ENCODE measurements at regions not wholly inside any gene's neighbourhood (a gene's known extent, or its start where the extent isn't known, plus 50 kb on each side); places are given as distances from the start of the nearest gene placed in this dataset.

DNA sequence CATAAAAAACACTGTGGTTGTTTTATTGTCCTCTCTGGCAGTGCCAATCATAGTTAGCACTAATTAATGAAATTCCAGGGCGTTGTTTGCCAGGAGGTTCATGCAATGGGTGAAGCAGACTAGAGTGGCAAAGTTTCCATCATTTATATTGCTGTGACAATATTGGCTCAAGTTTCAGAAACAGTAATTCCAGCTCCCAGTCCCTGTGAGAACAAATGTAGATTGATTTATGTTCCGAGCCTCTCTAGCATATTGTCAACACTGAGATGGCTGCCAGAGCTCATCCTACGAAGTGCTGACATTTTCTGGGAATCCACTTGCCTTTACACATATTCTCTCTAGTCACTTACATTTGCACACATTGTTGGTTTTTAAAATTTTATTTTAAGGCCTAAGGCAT lies 440.0 kb upstream of the IGFBP7 start:
- peak; percentile 12 for DNase-seq

- no peak for DNase-seq
Observed at GRCh38 chr4:57548856-57549255, 438.7 kb upstream of the IGFBP7 start.

GRCh38 chr4:57544811-57545654 lies 434.8 kb upstream of the IGFBP7 start:
- no peak for DNase-seq

DNA sequence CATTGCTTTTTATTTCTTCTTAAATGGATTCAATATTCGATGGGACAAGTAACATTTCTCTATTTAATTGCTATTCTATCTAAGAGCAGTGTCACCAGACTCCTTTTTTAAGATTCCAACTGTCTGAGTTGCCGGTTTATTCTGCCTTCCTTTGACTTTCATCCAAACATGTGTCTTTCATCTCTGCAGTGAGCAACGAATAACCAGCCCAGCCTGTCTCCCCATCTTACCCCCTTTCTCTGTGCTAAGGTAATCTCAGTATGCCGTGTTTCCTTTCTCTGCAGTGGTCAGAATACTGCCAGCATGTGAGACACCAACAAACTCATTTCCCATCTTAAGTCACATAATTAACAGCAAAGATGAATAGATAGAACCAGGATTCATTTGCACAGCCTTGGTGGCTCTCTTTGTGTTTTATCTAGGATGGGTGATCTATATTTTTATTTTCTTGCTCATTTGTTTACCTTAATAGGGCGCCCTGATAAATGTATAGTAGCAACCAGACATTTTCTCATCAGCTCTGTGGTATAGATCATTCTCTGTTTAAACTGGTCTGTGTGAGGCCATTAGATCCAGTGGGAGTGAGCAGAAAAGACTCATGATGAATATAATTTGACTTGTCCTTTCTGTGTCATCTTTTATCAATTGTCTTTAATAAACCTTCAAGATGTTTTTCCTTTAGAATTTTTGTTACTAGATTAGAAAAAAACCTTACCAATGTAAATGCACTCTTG lies 394.8 kb upstream of the IGFBP7 start:
- peak; percentile 48 for DNase-seq

DNA sequence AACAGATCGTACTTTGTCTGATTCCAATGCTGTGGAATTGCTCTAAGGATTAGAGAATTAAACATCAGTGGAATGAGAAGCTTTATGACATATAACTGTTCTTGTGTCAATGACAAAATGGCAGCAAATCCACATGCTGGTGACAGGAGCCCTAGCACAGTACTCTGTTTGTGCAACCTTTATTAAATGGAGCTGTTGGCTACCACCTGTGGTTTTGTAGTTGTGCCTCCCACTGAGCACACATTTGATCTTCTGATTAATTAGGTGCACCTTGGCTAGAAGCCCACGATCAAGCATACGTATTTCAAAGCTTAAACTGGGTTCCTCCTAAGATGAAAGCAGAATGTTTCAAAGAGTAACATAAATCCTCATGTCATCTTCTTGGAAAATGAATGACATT lies 394.0 kb upstream of the IGFBP7 start:
- DNase-seq, result peak; percentile 29

DNA sequence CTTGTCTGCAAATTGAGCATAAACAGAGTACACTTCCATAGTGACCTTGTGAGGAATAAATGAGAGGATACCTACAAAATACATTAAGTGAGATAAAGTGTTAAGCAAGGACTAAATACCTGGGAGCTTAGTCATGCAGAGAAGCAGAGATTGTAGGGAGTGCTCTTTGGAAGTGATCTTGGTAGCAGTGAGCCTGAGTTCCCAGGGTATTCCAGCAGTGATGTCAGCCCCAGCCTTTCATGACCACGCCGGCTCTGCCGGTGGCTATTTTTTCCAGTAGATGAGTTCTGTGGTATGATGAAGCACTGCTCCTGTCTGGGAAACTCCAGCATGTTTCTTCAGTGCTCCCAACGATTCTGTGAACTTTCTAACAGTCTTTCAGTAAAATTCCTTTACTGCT lies 391.5 kb upstream of the IGFBP7 start:
- DNase-seq, result peak; percentile 83

DNA sequence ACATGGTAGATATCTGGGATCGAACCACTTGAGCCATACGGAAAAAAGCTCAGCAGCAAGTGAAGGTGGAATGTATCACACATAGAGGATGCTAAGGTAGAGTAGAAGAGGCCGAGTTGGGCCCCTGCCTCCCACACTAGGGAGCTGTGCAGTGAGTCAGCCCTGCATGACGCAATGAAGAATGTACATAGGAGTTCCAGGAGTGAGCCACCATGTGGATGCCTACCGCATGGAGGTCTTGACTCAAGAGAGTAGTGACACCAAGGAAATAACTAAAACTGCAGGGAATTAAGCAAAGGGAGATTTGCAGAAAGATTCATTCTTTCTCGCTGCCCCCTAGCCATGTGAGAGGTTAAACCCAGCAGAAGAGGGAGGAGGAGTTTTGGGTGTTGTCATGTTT lies 389.6 kb upstream of the IGFBP7 start:
- no peak for DNase-seq

GRCh38 chr4:57498251-57498650 lies 388.1 kb upstream of the IGFBP7 start:
- peak; percentile 76 for DNase-seq

- no peak for DNase-seq
Observed at GRCh38 chr4:57496697-57497471, 386.7 kb upstream of the IGFBP7 start.

- no peak for DNase-seq
Observed at GRCh38 chr4:57494821-57495220, 384.6 kb upstream of the IGFBP7 start.

GRCh38 chr4:57492251-57492878 lies 382.2 kb upstream of the IGFBP7 start:
- DNase-seq, result no peak

- DNase-seq, result no peak
Observed at GRCh38 chr4:57491388-57491787, 381.2 kb upstream of the IGFBP7 start.

GRCh38 chr4:57490520-57491255 lies 380.5 kb upstream of the IGFBP7 start:
- no peak for DNase-seq

DNA sequence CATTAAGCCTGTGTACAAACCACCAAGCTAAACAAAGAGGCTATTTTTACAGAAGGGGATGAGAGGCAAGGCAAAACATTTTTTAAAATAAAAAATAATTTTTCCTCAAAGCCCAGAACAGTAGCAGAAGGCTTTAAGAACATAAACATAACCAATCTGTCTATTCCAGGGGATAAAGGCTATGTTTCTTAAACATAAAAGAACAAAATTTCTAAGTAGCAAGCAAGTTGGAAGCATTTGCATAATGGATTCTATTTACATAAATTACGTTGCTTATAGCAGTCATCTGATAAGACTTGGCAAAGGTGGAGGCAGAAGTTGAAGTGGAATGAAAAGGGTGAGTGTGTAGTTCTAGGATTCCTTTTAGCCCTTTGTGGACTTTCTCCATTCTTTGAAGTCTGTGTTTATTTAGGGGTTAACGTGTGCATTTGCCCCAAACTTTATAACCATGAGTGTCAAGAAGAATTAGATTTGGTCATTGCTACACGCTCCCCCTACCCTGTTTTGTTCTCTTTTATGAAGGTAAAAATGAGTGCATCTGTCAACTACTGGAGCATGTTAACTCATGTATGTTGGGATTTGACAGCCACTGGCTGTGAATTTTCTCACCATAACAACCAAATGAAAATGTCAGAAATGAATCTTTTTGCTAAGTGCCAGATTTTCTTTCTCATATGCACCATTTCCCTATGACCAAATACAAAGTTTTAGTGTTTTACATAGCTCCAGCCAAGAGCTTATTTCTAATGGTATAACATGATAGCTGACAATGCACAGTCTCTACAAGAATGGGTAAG lies 378.4 kb upstream of the IGFBP7 start:
- DNase-seq, result peak; percentile 35

- DNase-seq, result no peak
Observed at GRCh38 chr4:57475424-57475823, 365.2 kb upstream of the IGFBP7 start.

- no peak for DNase-seq
Observed at GRCh38 chr4:57465321-57466056, 355.3 kb upstream of the IGFBP7 start.

- DNase-seq, result no peak
Observed at GRCh38 chr4:57462843-57463242, 352.7 kb upstream of the IGFBP7 start.

GRCh38 chr4:57460967-57461366 lies 350.8 kb upstream of the IGFBP7 start:
- no peak for DNase-seq

DNA sequence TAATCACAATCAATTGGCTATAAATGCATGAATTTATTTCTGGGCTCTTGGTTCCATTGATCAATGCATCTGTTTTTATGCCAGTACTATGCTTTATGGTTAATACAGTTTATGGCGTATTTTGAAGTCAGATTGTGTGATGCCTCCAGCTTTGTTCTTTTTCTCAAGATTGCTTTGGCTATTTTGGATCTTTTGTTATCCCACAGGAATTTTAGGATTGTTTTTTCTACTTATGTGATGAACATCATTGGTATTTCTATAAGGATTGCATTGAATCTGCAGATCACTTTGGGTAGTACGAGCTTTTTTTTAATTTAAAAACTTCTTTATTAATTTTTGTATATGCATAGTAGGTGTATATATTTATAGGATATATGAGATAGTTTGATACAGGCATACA lies 338.7 kb upstream of the IGFBP7 start:
- no peak for DNase-seq

DNA sequence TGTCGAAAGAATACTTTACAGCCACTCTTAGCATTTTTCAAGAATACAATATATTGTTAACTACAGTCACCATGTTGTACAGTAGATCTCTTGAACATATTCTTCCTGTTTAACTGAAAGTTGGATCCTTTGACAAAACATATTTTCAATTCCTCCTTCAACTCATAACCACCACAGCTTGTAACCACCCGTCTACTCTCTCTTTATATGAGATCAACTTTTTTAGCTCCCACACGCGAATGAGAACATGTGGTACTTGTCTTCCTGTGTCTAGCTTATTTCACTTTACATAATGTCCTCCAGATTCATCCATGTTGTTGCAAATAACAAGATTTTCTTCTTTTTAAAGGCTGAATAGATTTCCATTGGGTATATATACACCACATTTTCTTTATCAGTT lies 338.3 kb upstream of the IGFBP7 start:
- no peak for DNase-seq

DNA sequence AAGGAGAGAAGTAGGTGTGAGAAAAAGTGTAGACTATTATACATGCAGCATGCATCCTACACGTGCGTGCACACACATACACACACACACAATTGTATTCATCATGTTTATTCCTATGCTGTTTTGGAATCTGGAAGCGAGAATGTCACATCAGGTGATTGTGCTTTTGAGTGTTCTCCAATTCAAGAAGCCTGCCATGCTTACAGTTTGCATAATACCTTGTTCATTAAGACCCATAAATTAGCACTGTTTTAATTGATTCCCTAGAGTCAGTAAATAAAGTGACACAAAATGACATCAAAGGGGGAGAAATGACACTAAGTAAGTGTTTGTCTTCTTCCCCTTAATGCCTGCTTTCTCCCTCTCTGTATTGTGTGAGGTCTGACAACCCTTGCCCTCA lies 336.1 kb upstream of the IGFBP7 start:
- DNase-seq, result no peak

Data from eye (tissue), 1 donor.